Thoracic aorta (tissue), 2 donors: ENCODE measurements at regions not wholly inside any gene's neighbourhood (a gene's known extent, or its start where the extent isn't known, plus 50 kb on each side); places are given as distances from the start of the nearest gene placed in this dataset.

Experiments
- ATAC-seq: fragments of 150-250 bp; one replicate; pipeline ENCODE4 v1.8.0; 2017; ENCODE audit warnings: low read depth; ENCODE audit not compliant: insufficient number of reproducible peaks, low FRiP score
- DNase-seq: peaks from one replicate; pipeline ENCODE4 v3.0.0-alpha.2; 2020; ENCODE audit warnings: low spot score
- H3K27ac ChIP-seq, 2 donors: fragments of 200-600 bp; sonication (generic); 1 replicate in 1 of 2; 2 replicates in 1 of 2; pipeline ENCODE4 v1.5.1; 2016; ENCODE audit warnings: mild to moderate bottlenecking in 2 of 2, moderate library complexity in 2 of 2
- H3K27me3 ChIP-seq: fragments of 200-600 bp; sonication (generic); replicated peaks from 2 replicates; pipeline ENCODE4 v1.6.0; 2016; ENCODE audit warnings: mild to moderate bottlenecking; ENCODE audit not compliant: insufficient read depth
- H3K36me3 ChIP-seq: fragments of 200-600 bp; sonication (generic); one replicate; pipeline ENCODE4 v1.5.1; 2016
- H3K4me1 ChIP-seq, 2 donors: fragments of 200-600 bp; sonication (generic); 1 replicate in 1 of 2; 2 replicates in 1 of 2; pipeline versions ENCODE4 v1.5.1 to v1.6.0; 2016; ENCODE audit warnings: low read depth in 2 of 2, mild to moderate bottlenecking in 1 of 2; ENCODE audit not compliant: control insufficient read depth in 1 of 2
- H3K4me3 ChIP-seq: fragments of 200-600 bp; sonication (generic); 2 replicates; pipeline ENCODE4 v1.5.1; 2016; ENCODE audit warnings: mild to moderate bottlenecking
- H3K9me3 ChIP-seq: fragments of 200-600 bp; sonication (generic); 2 replicates; pipeline ENCODE4 v1.5.1; 2016
- CTCF ChIP-seq: fragments of 200-600 bp; sonication (generic); IDR thresholded peaks from one replicate; pipeline ENCODE4 v1.5.1; 2019; ENCODE audit warnings: antibody characterized with exemption

- no peak overlapping the region for H3K4me3 ChIP-seq
- no peaks in the 10 kb centered on the region for H3K27me3 ChIP-seq
- DNase-seq (no peak), ATAC-seq (no peak)
- H3K36me3 ChIP-seq, result no peaks in the 10 kb centered on the region
- no peak for TF ChIP-seq CTCF
- no peaks in the 10 kb centered on the region for H3K9me3 ChIP-seq
- H3K27ac ChIP-seq, result no peak overlapping the region
- peaks cover 0 to 3% of the 10 kb centered on the region in 2 donors for H3K4me1 ChIP-seq
Observed at GRCh38 chr18:73945130-73945792, 202.4 kb downstream of the FBXO15 start.

GRCh38 chr18:73944715-73945114 lies 202.9 kb downstream of the FBXO15 start:
- DNase-seq (no peak), ATAC-seq (no peak)
- no peak overlapping the region for H3K27ac ChIP-seq
- H3K9me3 ChIP-seq, result no peaks in the 10 kb centered on the region
- no peaks in the 10 kb centered on the region for H3K27me3 ChIP-seq
- peaks cover 0 to 3% of the 10 kb centered on the region in 2 donors for H3K4me1 ChIP-seq
- H3K4me3 ChIP-seq, result no peak overlapping the region
- no peak for TF ChIP-seq CTCF
- H3K36me3 ChIP-seq, result no peaks in the 10 kb centered on the region

GRCh38 chr18:73943763-73944162 lies 203.9 kb downstream of the FBXO15 start:
- no peak for TF ChIP-seq CTCF
- no peak for ATAC-seq
- Histone ChIP-seq H3K27ac (no peak overlapping the region), H3K27me3 (no peaks in the 10 kb centered on the region), H3K4me3 (no peak overlapping the region), H3K4me1 (peaks cover 0 to 3% of the 10 kb centered on the region in 2 donors), H3K36me3 (no peaks in the 10 kb centered on the region), H3K9me3 (no peaks in the 10 kb centered on the region)
- DNase-seq, result no peak

GRCh38 chr18:73942956-73943355 lies 204.7 kb downstream of the FBXO15 start:
- TF ChIP-seq CTCF, result no peak
- Histone ChIP-seq H3K4me3 (no peak overlapping the region), H3K27me3 (no peaks in the 10 kb centered on the region), H3K36me3 (no peaks in the 10 kb centered on the region), H3K4me1 (peaks cover 0 to under 1% of the 10 kb centered on the region in 2 donors), H3K27ac (no peak overlapping the region), H3K9me3 (no peaks in the 10 kb centered on the region)
- no peak for DNase-seq
- ATAC-seq, result no peak

GRCh38 chr18:73942081-73942625 lies 205.5 kb downstream of the FBXO15 start:
- H3K4me1 ChIP-seq, result no peaks in the 10 kb centered on the region

More at GRCh38 chr18:73942081-73942625, 205.5 kb downstream of the FBXO15 start:
- Histone ChIP-seq H3K9me3 (no peaks in the 10 kb centered on the region), H3K27ac (no peak overlapping the region), H3K27me3 (no peaks in the 10 kb centered on the region), H3K4me3 (no peak overlapping the region), H3K36me3 (no peaks in the 10 kb centered on the region)
- DNase-seq (no peak), ATAC-seq (no peak)
- TF ChIP-seq CTCF, result no peak
